ENCODE measurements at regions not wholly inside any gene's neighbourhood (a gene's known extent, or its start where the extent isn't known, plus 50 kb on each side); places are given as distances from the start of the nearest gene placed in this dataset.

GRCh38 chr9:115849679-115850412 is 303.7 kb upstream of the PAPPA start (continued):
- TF ChIP-seq DRAP1 (CRISPR knock-in tag; IDR thresholded peaks at IDR 0.05) (no peak), CC2D1A (CRISPR knock-in tag; IDR thresholded peaks at IDR 0.05) (no peak), MIXL1 (CRISPR knock-in tag; IDR thresholded peaks at IDR 0.05) (no peak), ZFAT (CRISPR knock-in tag; conservative IDR thresholded peaks at IDR 0.05) (no peak), PLRG1 (conservative IDR thresholded peaks at IDR 0.05) (no peak)

GRCh38 chr9:115850548-115851304 is 302.9 kb upstream of the PAPPA start:
- ChIA-PET CTCF (ENCODE audit: low intra/inter-chr PET ratio, low total read pairs) (no interaction called here), POLR2A (no interaction called here)
- no peaks in the 10 kb centered on the region for H3K79me2 ChIP-seq (ENCODE audit: insufficient read depth, low read length)
- ATAC-seq, result no peak
- H3K36me3 ChIP-seq (replicated peaks in 1 of 2; ENCODE audit: control insufficient read depth in 1 of 2, insufficient read depth in 2 of 2, low read length in 2 of 2), result no peaks in the 10 kb centered on the region
- H3K27me3 ChIP-seq (ENCODE audit: control insufficient read depth in 1 of 2, insufficient read depth in 2 of 2, low read length in 2 of 2), result no peaks in the 10 kb centered on the region
- no peak overlapping the region for H3K9ac ChIP-seq (ENCODE audit: insufficient read depth, low read depth, low read length)
- H3K4me1 ChIP-seq (ENCODE audit: insufficient read depth, low read length), result no peaks in the 10 kb centered on the region
- H3K4me3 ChIP-seq (replicated peaks in 1 of 3; ENCODE audit: insufficient read depth in 1 of 3, low read depth in 2 of 3, low read length in 3 of 3), result no peak overlapping the region
- in situ Hi-C loops (cut with HindIII; ENCODE audit: extremely low pct_ligation_motif_present, low pct_unique_long_range_greater_than_20kb) (loop anchor here (25.0 kb wide), 1 partner anchor 88 kb away; no protein-coding TSS in a partner anchor), intact Hi-C loops (cut with micrococcal nuclease; ENCODE audit: unreplicated experiment) (no loop called here)
- H3K9me3 ChIP-seq (ENCODE audit: low read length), result no peaks in the 10 kb centered on the region
- BruUV-seq (replicated peaks), result no TSS peak
- no peak overlapping the region for H2AFZ ChIP-seq (ENCODE audit: low read length)
- H4K20me1 ChIP-seq (ENCODE audit: insufficient read depth, low read length), result no peaks in the 10 kb centered on the region
- H3K27ac ChIP-seq (ENCODE audit: extremely low read length, insufficient read depth, low read length), result no peak overlapping the region
- no peak for DNase-seq (ENCODE audit: low spot score)
- no peak overlapping the region for H3K4me2 ChIP-seq (ENCODE audit: low read depth, low read length)
- 0% methylated on average over 1 of the region's 1 CpG for WGBS (ENCODE audit: low lambda C conversion rate)
- FAIRE-seq, result no peak
- no peak for TF ChIP-seq SRY (CRISPR knock-in tag; IDR thresholded peaks at IDR 0.05)
- TF ChIP-seq RNF219 (CRISPR knock-in tag; IDR thresholded peaks at IDR 0.05), result no peak
- no peak for TF ChIP-seq MTA1 (CRISPR knock-in tag; IDR thresholded peaks at IDR 0.05; ENCODE audit: borderline replicate concordance)
- TF ChIP-seq GATAD2A (CRISPR knock-in tag; IDR thresholded peaks at IDR 0.05), result no peak
- no peak for TF ChIP-seq GZF1 (CRISPR knock-in tag; IDR thresholded peaks at IDR 0.05)
- no peak for TF ChIP-seq NAIF1 (CRISPR knock-in tag; IDR thresholded peaks at IDR 0.05; ENCODE audit: borderline replicate concordance)
- TF ChIP-seq PRDM15 (CRISPR knock-in tag; IDR thresholded peaks at IDR 0.05), result no peak
- TF ChIP-seq CEBPZ (IDR thresholded peaks at IDR 0.05; ENCODE audit: low read length), result no peak
